ENCODE measurements at regions not wholly inside any gene's neighbourhood (a gene's known extent, or its start where the extent isn't known, plus 50 kb on each side); places are given as distances from the start of the nearest gene placed in this dataset.

DNA sequence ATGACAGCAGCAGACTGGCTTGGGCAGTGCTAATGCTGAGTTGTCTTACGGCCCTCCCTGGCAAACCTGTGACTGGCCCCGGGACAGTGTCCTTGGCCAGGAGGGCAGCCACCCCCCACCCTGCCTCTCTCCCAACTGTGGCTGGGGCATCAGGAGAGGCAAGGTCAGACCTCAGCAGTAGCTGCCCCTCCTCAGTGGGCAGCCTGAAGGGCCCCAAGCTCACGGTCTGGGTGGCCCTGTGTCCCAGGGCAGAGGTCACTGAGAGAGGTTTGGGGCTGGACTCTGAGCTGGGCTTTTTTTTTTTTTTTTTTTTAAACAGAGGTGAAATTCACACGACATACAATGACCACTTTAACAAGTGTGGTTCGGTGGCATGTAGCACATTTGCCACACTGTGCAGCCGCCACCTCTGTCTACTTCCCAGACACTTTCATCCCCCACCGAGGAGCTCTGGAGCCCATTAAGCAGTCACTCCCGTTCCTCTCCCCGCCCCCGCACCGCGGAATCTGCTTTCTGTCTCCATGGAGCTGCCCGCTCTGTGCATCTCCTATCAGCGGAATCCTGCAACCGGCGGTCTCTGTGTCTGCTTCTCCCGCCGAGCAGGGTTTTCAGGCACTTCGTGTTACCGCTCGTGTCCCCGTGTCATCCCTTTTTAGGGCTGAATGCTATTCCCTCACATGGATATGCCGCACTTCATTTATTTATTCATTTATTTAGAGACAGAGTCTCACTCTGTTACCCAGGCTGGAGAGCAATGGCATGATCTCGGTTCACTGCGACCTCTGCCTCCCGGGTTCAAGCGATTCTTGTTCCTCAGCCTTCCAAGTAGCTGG is 67.9 kb upstream of the GATA5 start:
- H3K4me1 Mint-ChIP-seq (ENCODE audit: insufficient read depth, unreplicated experiment), result no peaks in the 10 kb centered on the region
- no peak overlapping the region for H3K27ac Mint-ChIP-seq (ENCODE audit: low read depth, unreplicated experiment)
- H3K27me3 Mint-ChIP-seq (ENCODE audit: insufficient read depth, unreplicated experiment), result peaks cover 22% of the 10 kb centered on the region
- intact Hi-C loops (cut with micrococcal nuclease), result no loop called here
- no TSS peak for BruUV-seq (replicated peaks)
- CTCF ChIA-PET, result interaction anchor here (1.2 kb wide), 1 partner anchor 44 kb away, joined by 6 read pairs; no protein-coding TSS in a partner anchor
- H3K9me3 Mint-ChIP-seq (ENCODE audit: unreplicated experiment), result no peaks in the 10 kb centered on the region
- POLR2A ChIA-PET, result no interaction called here
- TF ChIP-seq, protein P1, sequence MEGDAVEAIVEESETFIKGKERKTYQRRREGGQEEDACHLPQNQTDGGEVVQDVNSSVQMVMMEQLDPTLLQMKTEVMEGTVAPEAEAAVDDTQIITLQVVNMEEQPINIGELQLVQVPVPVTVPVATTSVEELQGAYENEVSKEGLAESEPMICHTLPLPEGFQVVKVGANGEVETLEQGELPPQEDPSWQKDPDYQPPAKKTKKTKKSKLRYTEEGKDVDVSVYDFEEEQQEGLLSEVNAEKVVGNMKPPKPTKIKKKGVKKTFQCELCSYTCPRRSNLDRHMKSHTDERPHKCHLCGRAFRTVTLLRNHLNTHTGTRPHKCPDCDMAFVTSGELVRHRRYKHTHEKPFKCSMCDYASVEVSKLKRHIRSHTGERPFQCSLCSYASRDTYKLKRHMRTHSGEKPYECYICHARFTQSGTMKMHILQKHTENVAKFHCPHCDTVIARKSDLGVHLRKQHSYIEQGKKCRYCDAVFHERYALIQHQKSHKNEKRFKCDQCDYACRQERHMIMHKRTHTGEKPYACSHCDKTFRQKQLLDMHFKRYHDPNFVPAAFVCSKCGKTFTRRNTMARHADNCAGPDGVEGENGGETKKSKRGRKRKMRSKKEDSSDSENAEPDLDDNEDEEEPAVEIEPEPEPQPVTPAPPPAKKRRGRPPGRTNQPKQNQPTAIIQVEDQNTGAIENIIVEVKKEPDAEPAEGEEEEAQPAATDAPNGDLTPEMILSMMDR (IDR thresholded peaks at IDR 0.05; ENCODE audit: unreplicated experiment), result no peak
- H3K36me3 Mint-ChIP-seq (ENCODE audit: insufficient read depth, unreplicated experiment), result no peaks in the 10 kb centered on the region
- no peak for DNase-seq (ENCODE audit: unreplicated experiment)
- H3K4me3 Mint-ChIP-seq (ENCODE audit: unreplicated experiment), result no peak overlapping the region

DNA sequence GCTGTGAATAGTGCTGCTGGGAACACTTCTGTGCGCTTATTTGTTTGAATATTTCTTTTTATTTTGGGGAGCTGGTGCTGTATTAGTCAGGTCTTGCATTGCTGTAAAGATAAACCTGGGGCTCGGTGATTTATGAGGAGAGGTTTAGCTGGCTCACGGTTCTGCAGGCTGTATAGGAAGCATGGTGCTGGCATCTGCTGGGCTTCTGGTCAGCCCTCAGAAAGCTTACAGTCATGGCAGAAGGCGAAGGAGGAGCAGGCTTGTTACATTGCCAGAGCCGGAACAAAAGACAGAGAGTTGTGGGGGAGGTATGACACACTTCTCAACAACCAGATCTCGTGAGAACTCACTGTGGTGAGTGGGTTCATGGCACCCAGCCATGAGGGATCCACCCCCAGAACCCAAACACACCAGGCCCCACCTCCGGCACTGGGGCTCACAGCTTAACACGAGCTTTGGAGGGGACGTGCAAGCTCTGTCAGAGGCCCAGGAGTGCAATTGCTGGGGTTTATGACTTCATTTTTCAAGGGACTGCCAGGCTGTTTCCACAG is 68.8 kb upstream of the GATA5 start:
- no TSS peak for BruUV-seq (replicated peaks)
- intact Hi-C loops (cut with micrococcal nuclease), result no loop called here
- Mint-ChIP-seq H3K4me1 (ENCODE audit: insufficient read depth, unreplicated experiment) (no peaks in the 10 kb centered on the region), H3K36me3 (ENCODE audit: insufficient read depth, unreplicated experiment) (no peaks in the 10 kb centered on the region), H3K27ac (ENCODE audit: low read depth, unreplicated experiment) (no peak overlapping the region), H3K9me3 (ENCODE audit: unreplicated experiment) (no peaks in the 10 kb centered on the region), H3K4me3 (ENCODE audit: unreplicated experiment) (no peak overlapping the region), H3K27me3 (ENCODE audit: insufficient read depth, unreplicated experiment) (peaks cover 22% of the 10 kb centered on the region)
- TF ChIP-seq, protein P1 (IDR thresholded peaks at IDR 0.05; ENCODE audit: unreplicated experiment), result no peak
- ChIA-PET POLR2A (interaction anchor here (0.5 kb wide), 1 partner anchor 21 kb away, joined by 3 read pairs; no protein-coding TSS in a partner anchor), CTCF (interaction anchor here (0.7 to 1.2 kb wide), 2 partner anchors 43 to 45 kb away, joined by 3 to 6 read pairs; no protein-coding TSS in a partner anchor)
- no peak for DNase-seq (ENCODE audit: unreplicated experiment)

DNA sequence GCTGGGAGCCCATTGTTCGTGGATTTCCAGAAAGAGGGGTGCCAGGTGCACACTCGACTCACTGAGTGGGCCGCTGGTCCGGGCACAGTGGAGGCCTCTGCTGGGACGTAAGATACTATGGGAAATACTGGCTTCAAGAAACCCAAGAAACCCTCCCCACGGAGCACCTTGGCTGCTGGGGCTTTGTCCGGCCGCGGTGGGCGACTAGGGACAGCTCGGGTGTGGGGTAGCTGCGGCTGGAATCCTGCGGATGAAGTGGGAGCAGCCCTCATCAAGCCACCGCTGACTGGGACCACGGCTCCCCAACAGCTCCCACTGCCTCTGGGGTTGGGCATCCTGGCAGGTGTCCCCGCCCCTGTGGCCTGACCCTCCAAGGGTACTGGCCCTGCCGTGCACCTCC is 69.5 kb upstream of the GATA5 start:
- Mint-ChIP-seq H3K27ac (ENCODE audit: low read depth, unreplicated experiment) (no peak overlapping the region), H3K9me3 (ENCODE audit: unreplicated experiment) (no peaks in the 10 kb centered on the region), H3K36me3 (ENCODE audit: insufficient read depth, unreplicated experiment) (no peaks in the 10 kb centered on the region), H3K4me3 (ENCODE audit: unreplicated experiment) (no peak overlapping the region), H3K27me3 (ENCODE audit: insufficient read depth, unreplicated experiment) (peaks cover 25% of the 10 kb centered on the region), H3K4me1 (ENCODE audit: insufficient read depth, unreplicated experiment) (peaks cover under 1% of the 10 kb centered on the region)
- TF ChIP-seq, protein P1 (IDR thresholded peaks at IDR 0.05; ENCODE audit: unreplicated experiment), result no peak
- intact Hi-C loops (cut with micrococcal nuclease), result no loop called here
- DNase-seq (ENCODE audit: unreplicated experiment), result no peak
- ChIA-PET CTCF (interaction anchor here (0.5 kb wide), 1 partner anchor 203 kb away, joined by 3 read pairs; no protein-coding TSS in a partner anchor), POLR2A (no interaction called here)
- no TSS peak for BruUV-seq (replicated peaks)

DNA sequence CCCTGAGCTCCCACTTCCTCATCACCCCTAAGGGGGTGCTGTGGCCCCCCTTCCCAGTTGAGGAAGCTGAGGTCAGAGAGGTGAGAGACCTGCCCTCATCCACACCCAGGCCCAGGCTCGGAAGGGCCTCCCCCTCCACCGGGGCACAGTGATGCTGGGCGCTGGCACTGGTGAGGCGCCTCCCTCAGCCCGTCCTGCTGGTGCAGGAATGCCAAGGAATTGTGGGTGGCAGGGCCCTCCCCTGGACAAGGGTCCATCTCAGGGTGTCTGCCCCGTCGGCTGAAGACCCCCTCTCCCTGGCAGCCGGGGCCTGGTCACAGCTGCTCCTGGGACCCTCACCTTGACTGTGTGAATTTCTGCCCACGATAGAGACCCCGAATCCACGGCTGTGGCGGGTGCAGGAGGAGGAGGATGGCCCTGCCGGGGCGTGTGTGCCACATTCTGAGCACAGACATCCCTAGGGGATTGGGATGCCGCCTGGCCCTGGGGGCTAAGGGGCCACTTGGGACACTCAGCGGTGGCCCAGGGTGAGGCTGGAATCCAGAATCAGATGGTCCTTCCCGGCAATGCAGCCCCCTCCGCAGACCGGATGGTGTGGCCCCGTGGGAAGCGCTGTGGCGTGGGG is 70.2 kb upstream of the GATA5 start:
- CTCF ChIA-PET, result interaction anchor here (0.5 kb wide), 1 partner anchor 202 kb away, joined by 3 read pairs; no protein-coding TSS in a partner anchor

More for the DNA sequence above, 70.2 kb upstream of the GATA5 start:
- TF ChIP-seq, protein P1 (IDR thresholded peaks at IDR 0.05; ENCODE audit: unreplicated experiment), result no peak
- intact Hi-C loops (cut with micrococcal nuclease), result no loop called here
- H3K27me3 Mint-ChIP-seq (ENCODE audit: insufficient read depth, unreplicated experiment), result peaks cover 30% of the 10 kb centered on the region
- no peaks in the 10 kb centered on the region for H3K9me3 Mint-ChIP-seq (ENCODE audit: unreplicated experiment)
- no peak overlapping the region for H3K4me3 Mint-ChIP-seq (ENCODE audit: unreplicated experiment)
- POLR2A ChIA-PET, result no interaction called here
- BruUV-seq (replicated peaks), result no TSS peak
- no peaks in the 10 kb centered on the region for H3K36me3 Mint-ChIP-seq (ENCODE audit: insufficient read depth, unreplicated experiment)
- DNase-seq (ENCODE audit: unreplicated experiment), result no peak
- H3K27ac Mint-ChIP-seq (ENCODE audit: low read depth, unreplicated experiment), result no peak overlapping the region
- peaks cover 6% of the 10 kb centered on the region for H3K4me1 Mint-ChIP-seq (ENCODE audit: insufficient read depth, unreplicated experiment)
